BJ (cell line): ENCODE measurements at regions not wholly inside any gene's neighbourhood (a gene's known extent, or its start where the extent isn't known, plus 50 kb on each side); places are given as distances from the start of the nearest gene placed in this dataset.

Source experiments
- CTCF ChIA-PET: fragments of 350-600 bp; formaldehyde crosslinking; extraction: SDS; loops from one replicate; lab custom pipeline; 2021; ENCODE audit warnings: antibody characterized with exemption, inconsistent platforms; lab: Yijun Ruan, JAX
- POLR2A ChIA-PET: fragments of 300-600 bp; sonication (Branson Sonifier 250); formaldehyde crosslinking; extraction: SDS; loops from one replicate; lab custom pipeline; 2021; ENCODE audit warnings: antibody characterized with exemption; lab: Charles Lee
- DNase-seq: peaks from one replicate; pipeline ENCODE4 v3.0.0-alpha.2; 2011; ENCODE audit warnings: low read depth
- H3K27me3 ChIP-seq: 2 replicates; pipeline ENCODE4 v1.6.0; 2011; ENCODE audit warnings: low read length; ENCODE audit not compliant: control insufficient read depth, insufficient read depth
- H3K36me3 ChIP-seq: 2 replicates; pipeline ENCODE4 v1.5.1; 2011; ENCODE audit warnings: low read length; ENCODE audit not compliant: control insufficient read depth, insufficient read depth
- H3K4me3 ChIP-seq: 2 replicates; pipeline ENCODE4 v1.5.1; 2011; ENCODE audit warnings: low read depth, mild to moderate bottlenecking, control low read depth, low read length
- TF ChIP-seq, protein P1 (sequence below): IDR thresholded peaks from 2 replicates; pipeline ENCODE4 v1.5.1; 2011; ENCODE audit warnings: low read depth, mild to moderate bottlenecking, control low read depth, inconsistent platforms, low read length, moderate library complexity; ENCODE audit not compliant: insufficient read depth

- Histone ChIP-seq H3K27me3 (no peaks in the 10 kb centered on the region), H3K36me3 (no peaks in the 10 kb centered on the region), H3K4me3 (no peak overlapping the region)
- ChIA-PET CTCF (no interaction called here), POLR2A (no interaction called here)
- TF ChIP-seq, protein P1, sequence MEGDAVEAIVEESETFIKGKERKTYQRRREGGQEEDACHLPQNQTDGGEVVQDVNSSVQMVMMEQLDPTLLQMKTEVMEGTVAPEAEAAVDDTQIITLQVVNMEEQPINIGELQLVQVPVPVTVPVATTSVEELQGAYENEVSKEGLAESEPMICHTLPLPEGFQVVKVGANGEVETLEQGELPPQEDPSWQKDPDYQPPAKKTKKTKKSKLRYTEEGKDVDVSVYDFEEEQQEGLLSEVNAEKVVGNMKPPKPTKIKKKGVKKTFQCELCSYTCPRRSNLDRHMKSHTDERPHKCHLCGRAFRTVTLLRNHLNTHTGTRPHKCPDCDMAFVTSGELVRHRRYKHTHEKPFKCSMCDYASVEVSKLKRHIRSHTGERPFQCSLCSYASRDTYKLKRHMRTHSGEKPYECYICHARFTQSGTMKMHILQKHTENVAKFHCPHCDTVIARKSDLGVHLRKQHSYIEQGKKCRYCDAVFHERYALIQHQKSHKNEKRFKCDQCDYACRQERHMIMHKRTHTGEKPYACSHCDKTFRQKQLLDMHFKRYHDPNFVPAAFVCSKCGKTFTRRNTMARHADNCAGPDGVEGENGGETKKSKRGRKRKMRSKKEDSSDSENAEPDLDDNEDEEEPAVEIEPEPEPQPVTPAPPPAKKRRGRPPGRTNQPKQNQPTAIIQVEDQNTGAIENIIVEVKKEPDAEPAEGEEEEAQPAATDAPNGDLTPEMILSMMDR = no peak
- DNase-seq = no peak
Observed at GRCh38 chr13:79097201-79097600, 308.9 kb downstream of the RBM26 start.

DNA sequence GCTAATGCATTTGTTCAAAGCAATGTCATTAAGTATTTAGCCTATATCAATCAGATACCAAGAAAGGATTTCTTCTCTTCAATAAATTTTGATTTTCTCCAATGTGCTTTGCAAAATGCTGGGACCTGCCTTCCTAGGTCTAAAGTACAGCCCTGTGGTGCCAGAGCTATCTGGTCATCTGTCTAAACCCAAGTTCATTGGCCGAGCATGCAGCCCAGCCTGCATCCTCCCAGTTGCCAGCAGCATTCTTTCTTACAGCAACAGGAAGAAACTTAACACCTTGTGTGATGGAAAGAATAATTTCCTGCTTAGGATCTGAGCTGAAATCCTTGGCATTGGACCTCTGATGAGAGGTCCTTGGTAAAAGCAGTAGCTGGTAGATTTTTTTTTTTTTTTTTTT is 310.0 kb downstream of the RBM26 start:
- Histone ChIP-seq H3K4me3 (no peak overlapping the region), H3K36me3 (no peaks in the 10 kb centered on the region), H3K27me3 (no peaks in the 10 kb centered on the region)
- CTCF ChIA-PET = interaction anchor here (0.6 kb wide), 1 partner anchor 47 kb away, joined by 5 read pairs; no protein-coding TSS in a partner anchor
- no peak for DNase-seq
- POLR2A ChIA-PET = no interaction called here
- TF ChIP-seq, protein P1 = no peak

DNA sequence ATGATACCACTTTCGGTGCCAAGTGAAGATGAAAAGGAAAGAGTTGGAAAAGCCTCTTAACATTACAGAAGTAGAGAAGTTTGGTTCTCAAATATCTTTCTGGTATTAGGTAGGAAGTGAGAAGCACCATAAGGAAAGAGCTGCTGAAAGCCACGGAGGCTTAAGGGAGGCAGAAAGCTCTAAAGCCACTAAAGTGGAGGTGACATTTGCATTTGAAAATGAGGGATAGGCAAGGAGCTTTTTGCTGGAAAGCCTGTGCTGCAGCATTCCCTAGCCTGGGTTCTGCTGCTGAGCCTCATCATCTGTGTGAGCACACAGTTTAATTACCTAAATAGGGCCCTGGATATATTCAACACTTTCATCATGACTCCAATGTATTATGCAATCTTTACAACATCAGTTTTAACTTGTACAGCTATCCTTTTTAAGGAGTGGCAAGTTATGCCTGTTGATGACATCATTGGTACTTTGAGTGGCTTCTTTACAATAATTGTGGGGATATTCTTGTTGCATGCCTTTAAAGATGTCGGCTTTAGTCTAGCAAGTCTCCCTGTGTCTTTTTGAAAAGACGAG is 315.4 kb downstream of the RBM26 start:
- DNase-seq = no peak
- Histone ChIP-seq H3K4me3 (no peak overlapping the region), H3K36me3 (no peaks in the 10 kb centered on the region), H3K27me3 (no peaks in the 10 kb centered on the region)
- ChIA-PET POLR2A (no interaction called here), CTCF (no interaction called here)
- TF ChIP-seq, protein P1 = no peak

DNA sequence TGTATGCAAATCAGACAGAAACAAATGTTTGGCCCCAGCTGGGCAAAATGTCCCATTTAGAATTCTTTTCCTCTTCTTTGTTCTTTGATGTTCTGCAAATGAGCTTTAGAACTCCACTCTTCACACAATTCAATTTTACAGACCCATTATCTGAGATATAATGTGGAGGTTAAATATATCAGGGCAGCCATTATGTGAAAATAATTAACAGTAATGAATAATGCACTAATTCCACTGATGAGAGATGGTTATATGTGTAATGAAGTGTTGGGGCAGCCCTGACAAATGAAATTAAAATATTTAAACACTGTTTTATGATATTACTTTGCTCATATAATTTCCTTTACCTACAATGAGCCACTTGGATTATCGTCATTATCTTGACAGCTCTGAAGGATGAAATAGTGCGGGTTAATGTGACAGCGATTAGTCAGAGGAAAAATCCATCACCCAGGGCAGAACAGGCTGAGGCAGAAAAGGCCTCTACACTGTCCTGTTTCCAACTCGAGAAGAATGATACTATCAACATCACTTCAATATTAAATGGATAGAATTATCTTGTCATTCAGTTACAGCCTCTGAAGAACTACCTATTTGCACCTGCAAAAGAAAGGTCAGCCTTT is 321.1 kb downstream of the RBM26 start:
- H3K36me3 ChIP-seq = no peaks in the 10 kb centered on the region
- TF ChIP-seq, protein P1 = no peak
- DNase-seq = no peak
- CTCF ChIA-PET = no interaction called here
- POLR2A ChIA-PET = no interaction called here
- no peaks in the 10 kb centered on the region for H3K27me3 ChIP-seq
- no peak overlapping the region for H3K4me3 ChIP-seq

- CTCF ChIA-PET = no interaction called here
- Histone ChIP-seq H3K4me3 (no peak overlapping the region), H3K27me3 (no peaks in the 10 kb centered on the region), H3K36me3 (no peaks in the 10 kb centered on the region)
- no peak for DNase-seq
- TF ChIP-seq, protein P1 = no peak
- POLR2A ChIA-PET = no interaction called here
Observed at GRCh38 chr13:79081942-79082341, 324.1 kb downstream of the RBM26 start.
